GM12864 (cell line): ENCODE measurements at regions not wholly inside any gene's neighbourhood (a gene's known extent, or its start where the extent isn't known, plus 50 kb on each side); places are given as distances from the start of the nearest gene placed in this dataset.

Source experiments
- DNase-seq: peaks from one replicate; pipeline ENCODE4 v3.0.0-alpha.2; 2011; ENCODE audit warnings: low read depth
- H3K4me3 ChIP-seq: 2 replicates; pipeline ENCODE4 v1.5.1; 2011; ENCODE audit warnings: mild to moderate bottlenecking, low read depth, low read length, control low read depth
- CTCF ChIP-seq: IDR thresholded peaks from 2 replicates; pipeline ENCODE4 v1.5.1; 2011; ENCODE audit warnings: low read depth, mild to moderate bottlenecking, moderate library complexity, low read length, control low read depth, inconsistent platforms; ENCODE audit errors: missing control alignments

GRCh38 chr13:40063703-40064102 is 408.2 kb downstream of the COG6 start:
- TF ChIP-seq CTCF: no peak
- no peak overlapping the region for H3K4me3 ChIP-seq
- no peak for DNase-seq

GRCh38 chr13:40064154-40065097 is 409.0 kb downstream of the COG6 start:
- DNase-seq: no peak
- H3K4me3 ChIP-seq: no peak overlapping the region
- no peak for TF ChIP-seq CTCF

- no peak overlapping the region for H3K4me3 ChIP-seq
- TF ChIP-seq CTCF: peak; percentile 89
- DNase-seq: no peak
These were observed 413.9 kb downstream of the COG6 start for GRCh38 chr13:40069173-40070044.

GRCh38 chr13:40070357-40070756 is 414.9 kb downstream of the COG6 start:
- no peak for DNase-seq
- no peak overlapping the region for H3K4me3 ChIP-seq
- TF ChIP-seq CTCF: no peak

- no peak for DNase-seq
- no peak for TF ChIP-seq CTCF
- no peak overlapping the region for H3K4me3 ChIP-seq
These were observed 417.2 kb downstream of the COG6 start for GRCh38 chr13:40072663-40073120.

GRCh38 chr13:40074338-40074737 is 418.9 kb downstream of the COG6 start:
- H3K4me3 ChIP-seq: no peak overlapping the region
- TF ChIP-seq CTCF: no peak
- no peak for DNase-seq
